ENCODE measurements at regions not wholly inside any gene's neighbourhood (a gene's known extent, or its start where the extent isn't known, plus 50 kb on each side); places are given as distances from the start of the nearest gene placed in this dataset.

DNA sequence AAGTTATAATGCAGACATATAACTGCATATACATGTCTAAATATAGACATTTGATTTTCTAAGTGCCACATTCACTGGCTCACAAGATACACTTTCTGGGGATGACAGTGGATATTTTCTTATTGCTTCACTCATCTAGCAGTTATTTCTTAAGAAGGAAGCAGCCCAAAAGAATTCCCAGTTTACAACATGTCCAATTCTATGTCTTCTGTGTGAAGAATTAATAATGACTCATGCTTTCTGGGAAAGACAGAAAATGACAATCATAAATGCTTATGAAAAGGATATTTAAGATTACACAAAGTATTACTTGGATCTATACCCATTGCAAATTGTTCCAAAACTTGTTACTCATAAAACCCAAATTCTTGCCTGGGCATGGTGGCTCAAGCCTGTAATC, 543.4 kb downstream of the SUCLA2 start:
- Mint-ChIP-seq H3K9me3 (peaks cover 0 to 2% (median 0%) of the 10 kb centered on the region in 11 donors), H3K36me3 (no peaks in the 10 kb centered on the region), H3K4me3 (no peak overlapping the region), H3K4me1 (no peaks in the 10 kb centered on the region), H3K27me3 (peaks cover 0 to 9% (median 0%) of the 10 kb centered on the region in 5 donors), H3K27ac (no peak overlapping the region)
- DNase-seq (no peak), ATAC-seq (no peak)
- intact Hi-C loops (cut with micrococcal nuclease), result no loop called here
- H3K27me3 ChIP-seq (ENCODE audit: control insufficient read depth in 2 of 2, insufficient read depth in 2 of 2, low read length in 2 of 2), result no peaks in the 10 kb centered on the region
- no peak overlapping the region for H3K27ac ChIP-seq (ENCODE audit: low read depth, low read length)
- H3K4me1 ChIP-seq (ENCODE audit: control insufficient read depth in 2 of 2, insufficient read depth in 2 of 2, low read length in 2 of 2), result no peaks in the 10 kb centered on the region
- H3K36me3 ChIP-seq (ENCODE audit: control insufficient read depth in 2 of 3, insufficient read depth in 3 of 3, low read length in 3 of 3), result no peaks in the 10 kb centered on the region
- POLR2A ChIA-PET, result no interaction called here
- no peaks in the 10 kb centered on the region for H3K9me3 ChIP-seq (ENCODE audit: control insufficient read depth in 2 of 3, low read length in 3 of 3)
- H3K4me3 ChIP-seq (ENCODE audit: low read length), result no peak overlapping the region
- CTCF ChIA-PET, result no interaction called here

DNA sequence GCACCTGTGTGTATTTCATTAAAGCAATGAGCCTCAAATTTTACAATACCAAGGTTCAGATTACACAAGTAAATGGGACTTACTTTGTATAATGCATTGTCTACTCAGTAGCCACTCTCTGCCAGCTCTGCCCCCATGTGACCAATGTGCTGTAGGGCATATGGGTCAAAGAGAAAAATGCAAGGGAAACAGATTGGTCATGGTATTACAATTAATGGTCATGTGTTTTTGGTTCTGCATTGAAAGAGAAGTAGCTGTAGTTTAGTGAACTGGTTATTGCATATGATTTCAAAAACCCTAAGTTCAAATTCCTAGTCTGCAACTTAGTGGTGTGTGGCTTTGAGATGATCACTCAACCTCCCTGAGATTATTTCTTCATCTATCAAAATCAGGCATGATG, 545.4 kb downstream of the SUCLA2 start:
- H3K27ac ChIP-seq (ENCODE audit: low read depth, low read length), result no peak overlapping the region
- H3K27me3 ChIP-seq (ENCODE audit: control insufficient read depth in 2 of 2, insufficient read depth in 2 of 2, low read length in 2 of 2), result no peaks in the 10 kb centered on the region
- intact Hi-C loops (cut with micrococcal nuclease), result no loop called here
- no peaks in the 10 kb centered on the region for H3K9me3 ChIP-seq (ENCODE audit: control insufficient read depth in 2 of 3, low read length in 3 of 3)
- H3K9me3 Mint-ChIP-seq, result peaks cover 0 to 6% (median 0%) of the 10 kb centered on the region in 11 donors
- H3K4me3 ChIP-seq (ENCODE audit: low read length), result no peak overlapping the region
- no peak overlapping the region for H3K4me3 Mint-ChIP-seq
- H3K36me3 Mint-ChIP-seq, result no peaks in the 10 kb centered on the region
- no peak for ATAC-seq
- H3K4me1 Mint-ChIP-seq, result no peaks in the 10 kb centered on the region
- no peak overlapping the region for H3K27ac Mint-ChIP-seq
- no peak for DNase-seq
- POLR2A ChIA-PET, result no interaction called here
- H3K27me3 Mint-ChIP-seq, result peaks cover 0 to 11% (median 0%) of the 10 kb centered on the region in 5 donors
- H3K4me1 ChIP-seq (ENCODE audit: control insufficient read depth in 2 of 2, insufficient read depth in 2 of 2, low read length in 2 of 2), result no peaks in the 10 kb centered on the region
- CTCF ChIA-PET, result no interaction called here
- no peaks in the 10 kb centered on the region for H3K36me3 ChIP-seq (ENCODE audit: control insufficient read depth in 2 of 3, insufficient read depth in 3 of 3, low read length in 3 of 3)

DNA sequence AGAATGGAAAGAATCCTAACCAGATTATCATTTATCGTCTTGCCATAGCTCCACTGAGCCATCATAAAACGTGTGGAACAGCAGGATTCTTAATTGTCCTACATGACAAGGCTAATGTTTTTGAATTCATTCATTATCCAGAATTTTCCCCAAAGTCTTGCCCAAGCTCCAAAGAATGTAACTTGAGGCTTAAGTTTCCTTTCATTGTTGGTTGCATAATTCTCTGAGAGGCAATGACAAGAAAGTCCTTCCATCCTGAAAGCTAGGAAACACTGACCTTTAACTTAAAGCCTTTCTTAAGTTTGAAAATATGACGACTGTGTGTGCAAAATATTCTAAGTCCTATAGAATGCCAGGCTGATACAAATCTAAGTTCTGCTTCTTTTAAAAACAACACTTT, 546.1 kb downstream of the SUCLA2 start:
- intact Hi-C loops (cut with micrococcal nuclease), result no loop called here
- no peaks in the 10 kb centered on the region for H3K4me1 ChIP-seq (ENCODE audit: control insufficient read depth in 2 of 2, insufficient read depth in 2 of 2, low read length in 2 of 2)
- Mint-ChIP-seq H3K4me3 (no peak overlapping the region), H3K27me3 (peaks cover 0 to 11% (median 0%) of the 10 kb centered on the region in 5 donors), H3K27ac (no peak overlapping the region), H3K4me1 (no peaks in the 10 kb centered on the region), H3K9me3 (peaks cover 0 to 11% (median 0%) of the 10 kb centered on the region in 11 donors), H3K36me3 (no peaks in the 10 kb centered on the region)
- no peaks in the 10 kb centered on the region for H3K9me3 ChIP-seq (ENCODE audit: control insufficient read depth in 2 of 3, low read length in 3 of 3)
- no peaks in the 10 kb centered on the region for H3K27me3 ChIP-seq (ENCODE audit: control insufficient read depth in 2 of 2, insufficient read depth in 2 of 2, low read length in 2 of 2)
- H3K36me3 ChIP-seq (ENCODE audit: control insufficient read depth in 2 of 3, insufficient read depth in 3 of 3, low read length in 3 of 3), result no peaks in the 10 kb centered on the region
- ATAC-seq, result no peak
- CTCF ChIA-PET, result no interaction called here
- no peak for DNase-seq
- H3K27ac ChIP-seq (ENCODE audit: low read depth, low read length), result no peak overlapping the region
- POLR2A ChIA-PET, result no interaction called here
- H3K4me3 ChIP-seq (ENCODE audit: low read length), result no peak overlapping the region

DNA sequence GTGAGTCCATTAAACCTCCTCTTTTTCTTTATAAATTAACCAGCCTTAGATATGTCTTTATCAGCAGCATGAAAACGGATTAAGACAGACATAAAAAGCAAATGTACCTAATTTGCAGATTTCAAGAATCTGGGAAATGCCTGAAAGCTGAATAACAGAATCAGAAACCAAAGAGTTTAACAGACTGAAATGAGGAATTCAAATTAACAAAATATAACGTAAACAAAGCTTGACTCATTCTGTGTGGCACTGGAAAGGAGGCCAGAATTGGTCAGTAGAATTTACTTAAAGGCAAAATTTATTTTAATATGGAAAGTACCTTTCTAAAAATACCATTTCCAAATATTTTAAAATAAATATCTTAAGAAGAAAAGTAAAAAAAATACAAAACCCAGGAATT, 540.6 kb upstream of the HTR2A start:
- H3K27ac ChIP-seq (ENCODE audit: low read depth, low read length), result no peak overlapping the region
- H3K9me3 Mint-ChIP-seq, result peaks cover 0 to 14% (median 2%) of the 10 kb centered on the region in 11 donors
- intact Hi-C loops (cut with micrococcal nuclease), result no loop called here
- ChIA-PET POLR2A (no interaction called here), CTCF (no interaction called here)
- ATAC-seq (no peak), DNase-seq (no peak)
- no peaks in the 10 kb centered on the region for H3K4me1 ChIP-seq (ENCODE audit: control insufficient read depth in 2 of 2, insufficient read depth in 2 of 2, low read length in 2 of 2)
- H3K27me3 Mint-ChIP-seq, result peaks cover 0 to 6% (median 0%) of the 10 kb centered on the region in 5 donors
- no peak overlapping the region for H3K4me3 ChIP-seq (ENCODE audit: low read length)
- H3K27me3 ChIP-seq (ENCODE audit: control insufficient read depth in 2 of 2, insufficient read depth in 2 of 2, low read length in 2 of 2), result no peaks in the 10 kb centered on the region
- H3K4me1 Mint-ChIP-seq, result no peaks in the 10 kb centered on the region
- no peak overlapping the region for H3K4me3 Mint-ChIP-seq
- H3K36me3 Mint-ChIP-seq, result no peaks in the 10 kb centered on the region
- no peak overlapping the region for H3K27ac Mint-ChIP-seq
- H3K36me3 ChIP-seq (ENCODE audit: control insufficient read depth in 2 of 3, insufficient read depth in 3 of 3, low read length in 3 of 3), result no peaks in the 10 kb centered on the region
- H3K9me3 ChIP-seq (ENCODE audit: control insufficient read depth in 2 of 3, low read length in 3 of 3), result no peaks in the 10 kb centered on the region

DNA sequence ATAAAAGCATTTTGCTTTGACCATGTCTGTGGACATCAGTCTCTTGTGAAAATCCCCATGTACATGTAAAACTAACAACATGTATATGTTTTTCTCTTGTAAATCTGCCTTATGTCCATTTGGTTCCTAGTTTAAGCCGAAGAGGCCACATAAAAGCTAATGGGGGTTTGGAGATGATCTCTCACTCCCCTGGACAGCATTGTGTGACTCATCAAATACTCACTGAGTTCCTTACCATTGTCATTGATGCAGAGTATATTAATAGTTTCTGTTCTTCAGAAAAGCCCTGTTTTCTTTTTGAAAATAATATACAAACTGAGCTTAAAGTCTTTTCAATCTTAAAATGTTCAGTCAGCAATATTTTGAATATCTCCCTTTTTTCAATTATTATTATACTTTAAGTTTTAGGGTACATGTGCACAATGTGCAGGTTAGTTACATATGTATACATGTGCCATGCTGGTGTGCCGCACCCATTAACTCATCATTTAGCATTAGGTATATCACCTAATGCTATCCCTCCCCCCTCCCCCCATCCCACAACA, 536.7 kb upstream of the HTR2A start:
- H3K27me3 Mint-ChIP-seq, result no peaks in the 10 kb centered on the region
- no peak overlapping the region for H3K4me3 ChIP-seq (ENCODE audit: low read length)
- H3K4me1 Mint-ChIP-seq, result no peaks in the 10 kb centered on the region
- peaks cover 0 to 11% (median 2%) of the 10 kb centered on the region in 11 donors for H3K9me3 Mint-ChIP-seq
- no peak overlapping the region for H3K27ac Mint-ChIP-seq
- intact Hi-C loops (cut with micrococcal nuclease), result no loop called here
- H3K36me3 ChIP-seq (ENCODE audit: control insufficient read depth in 2 of 3, insufficient read depth in 3 of 3, low read length in 3 of 3), result no peaks in the 10 kb centered on the region
- H3K4me1 ChIP-seq (ENCODE audit: control insufficient read depth in 2 of 2, insufficient read depth in 2 of 2, low read length in 2 of 2), result no peaks in the 10 kb centered on the region
- H3K4me3 Mint-ChIP-seq, result no peak overlapping the region
- H3K27ac ChIP-seq (ENCODE audit: low read depth, low read length), result no peak overlapping the region
- no peak for DNase-seq
- CTCF ChIA-PET, result no interaction called here
- no peaks in the 10 kb centered on the region for H3K36me3 Mint-ChIP-seq
- POLR2A ChIA-PET, result no interaction called here
- no peaks in the 10 kb centered on the region for H3K9me3 ChIP-seq (ENCODE audit: control insufficient read depth in 2 of 3, low read length in 3 of 3)
- no peak for ATAC-seq
- H3K27me3 ChIP-seq (ENCODE audit: control insufficient read depth in 2 of 2, insufficient read depth in 2 of 2, low read length in 2 of 2), result no peaks in the 10 kb centered on the region

DNA sequence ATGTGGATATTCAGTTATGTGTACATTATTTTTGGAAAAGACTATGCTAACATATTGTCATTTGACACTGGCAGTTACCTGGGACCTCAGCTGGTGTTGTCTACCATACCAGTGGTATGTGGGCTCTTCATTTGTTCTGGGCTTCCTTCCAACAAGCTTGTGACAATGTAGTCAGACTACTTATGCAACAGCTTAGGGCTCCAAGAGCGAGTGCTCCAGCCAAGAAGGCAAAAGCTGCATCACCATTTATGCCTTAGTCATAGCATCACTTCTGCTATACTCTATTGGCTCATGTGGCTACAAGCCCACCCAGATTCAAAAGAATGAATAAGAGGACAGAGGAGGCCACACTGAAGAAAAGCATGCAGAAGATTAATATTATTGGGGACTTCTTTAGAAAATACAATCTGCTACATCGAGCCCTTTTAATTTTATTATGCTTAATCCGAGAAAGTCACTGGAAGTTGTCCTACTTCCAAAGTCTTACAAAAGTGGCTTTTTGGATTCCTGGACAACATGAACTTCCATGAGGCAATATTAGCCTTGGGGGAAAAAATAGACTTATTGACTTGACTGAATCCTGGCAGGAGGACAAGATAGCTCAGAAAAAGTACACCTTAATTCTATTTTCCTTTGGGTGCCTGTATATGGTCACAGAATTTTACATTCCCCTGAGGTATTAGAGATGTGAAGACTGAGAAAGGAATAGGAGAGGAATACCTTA, 529.4 kb upstream of the HTR2A start:
- no peak overlapping the region for H3K27ac Mint-ChIP-seq
- intact Hi-C loops (cut with micrococcal nuclease), result no loop called here
- no peaks in the 10 kb centered on the region for H3K4me1 ChIP-seq (ENCODE audit: control insufficient read depth in 2 of 2, insufficient read depth in 2 of 2, low read length in 2 of 2)
- no peak overlapping the region for H3K4me3 ChIP-seq (ENCODE audit: low read length)
- POLR2A ChIA-PET, result no interaction called here
- peaks cover 0 to 2% (median 0%) of the 10 kb centered on the region in 11 donors for H3K9me3 Mint-ChIP-seq
- no peaks in the 10 kb centered on the region for H3K4me1 Mint-ChIP-seq
- no peaks in the 10 kb centered on the region for H3K36me3 Mint-ChIP-seq
- peaks cover 0 to 4% (median 0%) of the 10 kb centered on the region in 5 donors for H3K27me3 Mint-ChIP-seq
- no peaks in the 10 kb centered on the region for H3K9me3 ChIP-seq (ENCODE audit: control insufficient read depth in 2 of 3, low read length in 3 of 3)
- H3K4me3 Mint-ChIP-seq, result no peak overlapping the region
- ATAC-seq (no peak), DNase-seq (no peak)
- CTCF ChIA-PET, result no interaction called here
- no peaks in the 10 kb centered on the region for H3K27me3 ChIP-seq (ENCODE audit: control insufficient read depth in 2 of 2, insufficient read depth in 2 of 2, low read length in 2 of 2)
- H3K36me3 ChIP-seq (ENCODE audit: control insufficient read depth in 2 of 3, insufficient read depth in 3 of 3, low read length in 3 of 3), result no peaks in the 10 kb centered on the region
- H3K27ac ChIP-seq (ENCODE audit: low read depth, low read length), result no peak overlapping the region

DNA sequence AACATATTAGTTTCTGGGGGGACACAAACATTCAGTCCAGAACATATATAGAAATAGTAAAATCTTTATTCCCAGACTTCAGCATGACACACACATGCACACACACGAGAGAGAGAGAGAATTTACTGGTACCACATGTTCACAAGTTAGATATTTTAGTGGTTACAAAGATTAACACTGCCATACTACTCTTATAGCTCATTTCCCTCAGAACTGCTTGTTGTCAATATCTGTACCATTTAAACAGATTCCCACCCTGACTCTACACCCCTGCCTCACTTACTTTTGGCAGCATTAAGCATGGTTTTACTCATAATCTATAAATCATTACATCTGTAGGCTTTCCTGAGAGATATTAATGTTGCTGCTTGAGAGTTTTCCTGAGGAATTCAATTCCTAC, 524.7 kb upstream of the HTR2A start:
- Mint-ChIP-seq H3K4me3 (no peak overlapping the region), H3K36me3 (no peaks in the 10 kb centered on the region), H3K27me3 (peaks cover 0 to 4% (median 0%) of the 10 kb centered on the region in 5 donors), H3K27ac (no peak overlapping the region), H3K9me3 (peaks cover 0 to 2% (median 0%) of the 10 kb centered on the region in 11 donors), H3K4me1 (no peaks in the 10 kb centered on the region)
- H3K4me1 ChIP-seq (ENCODE audit: control insufficient read depth in 2 of 2, insufficient read depth in 2 of 2, low read length in 2 of 2), result no peaks in the 10 kb centered on the region
- no peaks in the 10 kb centered on the region for H3K9me3 ChIP-seq (ENCODE audit: control insufficient read depth in 2 of 3, low read length in 3 of 3)
- DNase-seq, result no peak
- POLR2A ChIA-PET, result no interaction called here
- ATAC-seq, result no peak
- intact Hi-C loops (cut with micrococcal nuclease), result no loop called here
- CTCF ChIA-PET, result no interaction called here
- no peak overlapping the region for H3K4me3 ChIP-seq (ENCODE audit: low read length)
- no peaks in the 10 kb centered on the region for H3K27me3 ChIP-seq (ENCODE audit: control insufficient read depth in 2 of 2, insufficient read depth in 2 of 2, low read length in 2 of 2)
- no peak overlapping the region for H3K27ac ChIP-seq (ENCODE audit: low read depth, low read length)
- no peaks in the 10 kb centered on the region for H3K36me3 ChIP-seq (ENCODE audit: control insufficient read depth in 2 of 3, insufficient read depth in 3 of 3, low read length in 3 of 3)

All from naive thymus-derived CD4-positive, alpha-beta T cell (primary cell).